WERI-Rb-1 (cell line): ENCODE measurements at regions not wholly inside any gene's neighbourhood (a gene's known extent, or its start where the extent isn't known, plus 50 kb on each side); places are given as distances from the start of the nearest gene placed in this dataset.

ENCODE experiments used
- DNase-seq: peaks from one replicate; pipeline ENCODE4 v3.0.0-alpha.2; 2020
- H3K27ac ChIP-seq: fragments of 250-450 bp; sonication (Bioruptor Pico); 2 replicates; pipeline ENCODE4 v1.5.1; 2020; ENCODE audit warnings: mild to moderate bottlenecking, moderate library complexity
- H3K27me3 ChIP-seq: fragments of 250-450 bp; sonication (Bioruptor Pico); 2 replicates; pipeline ENCODE4 v1.5.1; 2021; ENCODE audit warnings: mild to moderate bottlenecking, low read depth, moderate library complexity; ENCODE audit not compliant: insufficient read depth, severe bottlenecking
- H3K36me3 ChIP-seq: fragments of 250-450 bp; sonication (Bioruptor Pico); 2 replicates; pipeline ENCODE4 v1.5.1; 2020; ENCODE audit warnings: mild to moderate bottlenecking, moderate library complexity
- H3K4me3 ChIP-seq: 2 replicates; pipeline ENCODE4 v1.5.1; 2011; ENCODE audit warnings: low read depth, mild to moderate bottlenecking, control low read depth, low read length
- H3K9me3 ChIP-seq: fragments of 250-450 bp; sonication (Bioruptor Pico); 2 replicates; pipeline ENCODE4 v1.5.1; 2021; ENCODE audit warnings: mild to moderate bottlenecking, moderate library complexity; ENCODE audit not compliant: severe bottlenecking
- CTCF ChIP-seq: IDR thresholded peaks from 2 replicates; pipeline ENCODE4 v1.5.1; 2011; ENCODE audit warnings: low read depth, mild to moderate bottlenecking, control low read depth, inconsistent platforms, low read length

GRCh38 chr2:238668426-238668825 is 179.5 kb upstream of the TWIST2 start:
- H3K9me3 ChIP-seq, result no peaks in the 10 kb centered on the region
- no peak for DNase-seq
- H3K27me3 ChIP-seq, result peaks cover 52% of the 10 kb centered on the region
- no peak for TF ChIP-seq CTCF
- H3K27ac ChIP-seq, result no peak overlapping the region
- H3K4me3 ChIP-seq, result no peak overlapping the region
- no peaks in the 10 kb centered on the region for H3K36me3 ChIP-seq

DNA sequence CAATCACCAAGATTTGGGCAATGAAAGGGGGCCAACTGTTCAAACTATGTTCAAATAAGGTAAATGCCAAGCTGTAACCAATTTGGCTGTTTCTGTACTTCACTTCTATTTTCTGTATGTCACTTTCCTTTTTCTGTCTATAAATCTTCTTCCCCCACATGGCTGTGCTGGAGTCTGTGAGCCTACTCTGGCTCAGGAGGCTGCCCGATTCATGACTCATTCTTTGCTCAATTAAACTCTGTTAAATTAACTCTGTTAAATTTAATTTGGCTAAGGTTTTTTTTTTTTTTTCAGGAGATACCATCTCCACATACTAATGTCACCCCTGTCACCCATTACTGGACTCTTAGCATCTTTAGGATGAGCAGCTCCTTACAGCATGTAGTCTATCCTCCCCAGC is 178.8 kb upstream of the TWIST2 start:
- no peaks in the 10 kb centered on the region for H3K9me3 ChIP-seq
- H3K27me3 ChIP-seq, result peaks cover 46% of the 10 kb centered on the region
- H3K27ac ChIP-seq, result no peak overlapping the region
- TF ChIP-seq CTCF, result no peak
- no peak overlapping the region for H3K4me3 ChIP-seq
- no peaks in the 10 kb centered on the region for H3K36me3 ChIP-seq
- no peak for DNase-seq

- no peaks in the 10 kb centered on the region for H3K36me3 ChIP-seq
- no peak for DNase-seq
- H3K9me3 ChIP-seq, result no peaks in the 10 kb centered on the region
- no peak overlapping the region for H3K27ac ChIP-seq
- TF ChIP-seq CTCF, result no peak
- H3K27me3 ChIP-seq, result peaks cover 46% of the 10 kb centered on the region
- H3K4me3 ChIP-seq, result no peak overlapping the region
These were observed 178.3 kb upstream of the TWIST2 start for GRCh38 chr2:238669581-238670080.

DNA sequence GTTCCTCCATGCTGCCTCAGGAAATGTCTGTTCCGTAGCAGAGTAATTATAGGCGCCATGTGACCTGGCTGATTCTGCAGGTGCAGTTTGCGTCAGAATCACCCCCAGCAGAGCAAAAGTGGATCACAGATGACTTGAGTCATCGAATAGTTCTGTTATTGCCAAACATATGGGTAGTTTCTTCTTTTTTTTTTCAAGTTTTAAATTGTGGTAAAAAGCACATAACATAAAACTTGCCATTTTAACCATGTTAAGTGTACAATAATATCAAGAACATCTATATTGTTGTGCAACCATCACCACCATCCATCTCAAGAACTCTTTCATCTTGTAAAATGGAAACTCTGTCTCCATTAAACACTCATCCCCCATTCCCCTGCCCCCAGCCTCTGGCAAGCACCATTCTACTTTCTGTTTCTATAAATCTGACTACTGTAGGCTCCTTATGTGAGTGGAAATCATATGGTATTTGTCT is 177.7 kb upstream of the TWIST2 start:
- Histone ChIP-seq H3K36me3 (no peaks in the 10 kb centered on the region), H3K27me3 (peaks cover 42% of the 10 kb centered on the region), H3K9me3 (no peaks in the 10 kb centered on the region), H3K27ac (no peak overlapping the region), H3K4me3 (no peak overlapping the region)
- TF ChIP-seq CTCF, result no peak
- no peak for DNase-seq

DNA sequence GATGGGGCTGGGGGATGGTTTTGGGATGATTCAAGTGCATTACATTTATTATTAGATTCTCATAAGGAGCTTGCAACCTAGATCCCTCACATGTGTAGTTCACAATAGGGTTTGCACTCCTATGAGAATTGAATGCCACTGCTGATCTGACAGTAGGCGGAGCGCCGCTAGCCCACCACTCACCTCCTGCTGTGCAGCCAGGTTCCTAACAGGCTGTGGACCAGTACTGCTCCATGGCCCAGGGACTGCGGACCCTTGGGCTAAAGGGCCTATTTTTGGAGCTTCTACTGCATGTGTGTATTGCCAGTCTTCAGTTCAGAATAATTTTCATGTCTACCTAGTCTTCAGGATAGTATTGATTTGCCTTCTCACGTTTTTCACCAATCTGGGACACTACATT is 165.3 kb upstream of the TWIST2 start:
- Histone ChIP-seq H3K36me3 (no peaks in the 10 kb centered on the region), H3K4me3 (no peak overlapping the region), H3K9me3 (no peaks in the 10 kb centered on the region), H3K27me3 (peaks cover 56% of the 10 kb centered on the region), H3K27ac (no peak overlapping the region)
- no peak for DNase-seq
- no peak for TF ChIP-seq CTCF
